Uterus (tissue), 2 donors: ENCODE measurements at regions not wholly inside any gene's neighbourhood (a gene's known extent, or its start where the extent isn't known, plus 50 kb on each side); places are given as distances from the start of the nearest gene placed in this dataset.

Experiments
- CTCF ChIP-seq, 4 experiments: fragments of 200-600 bp in 2 of 4; fragments of 450-650 bp in 2 of 4; sonication (generic) in 2 of 4; IDR thresholded peaks; one replicate each; pipeline ENCODE4 v1.5.1; 2016 to 2019; ENCODE audit warnings: antibody characterized with exemption in 4 of 4, mild to moderate bottlenecking in 2 of 4, moderate library complexity in 1 of 4
- POLR2A ChIP-seq, 2 donors: fragments of 450-650 bp; IDR thresholded peaks; one replicate each; pipeline ENCODE4 v1.6.1; 2016; ENCODE audit warnings: antibody characterized with exemption in 2 of 2, mild to moderate bottlenecking in 1 of 2, moderate library complexity in 1 of 2

GRCh38 chr7:25358926-25359325 is 130.6 kb upstream of the NPVF start:
- no peak for TF ChIP-seq CTCF (IDR thresholded peaks at IDR 0.05)
- no peak for TF ChIP-seq POLR2A (IDR thresholded peaks at IDR 0.05)
